Right ventricle myocardium superior (tissue), 1 donor: ENCODE measurements at regions not wholly inside any gene's neighbourhood (a gene's known extent, or its start where the extent isn't known, plus 50 kb on each side); places are given as distances from the start of the nearest gene placed in this dataset.

Experiments used
- ATAC-seq: fragments of 200-7000 bp; cut with Tn5 transposase; one replicate; pipeline ENCODE4 v1.9.1; 2020; ENCODE audit warnings: mild to moderate bottlenecking; ENCODE audit not compliant: poor library complexity
- DNase-seq: peaks from one replicate; pipeline ENCODE4 v3.0.0-alpha.2; 2020
- intact Hi-C: fragments of 100-400 bp; cut with DNase I; formaldehyde crosslinking; loops from one replicate; pipeline ENCODE4 v1.11.2; 2022
- donor health status: DM: no; HTN: yes; CAD: no; lungs with severe emphysema.

DNA sequence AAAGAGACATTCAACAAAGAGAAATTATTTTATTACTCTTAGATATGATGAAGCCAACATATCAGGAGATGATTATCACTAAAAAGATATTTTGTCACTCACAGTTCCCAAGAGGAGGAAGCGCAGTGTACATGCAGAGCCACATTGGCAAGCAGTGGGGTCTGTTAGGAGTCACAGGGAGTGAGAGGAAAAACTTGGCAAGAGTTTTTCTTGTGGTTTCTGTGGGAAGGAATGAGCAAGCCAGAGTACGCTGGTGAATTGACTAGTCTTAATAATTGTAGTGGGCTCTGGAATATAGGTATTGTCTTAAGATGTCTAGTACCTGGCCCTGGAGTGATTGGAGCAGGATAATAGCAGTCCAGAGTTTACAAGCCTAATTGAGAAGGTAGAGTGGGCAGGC lies 1095.2 kb downstream of the GRIK2 start:
- no peak for DNase-seq
- intact Hi-C loops = no loop called here
- ATAC-seq = no peak

DNA sequence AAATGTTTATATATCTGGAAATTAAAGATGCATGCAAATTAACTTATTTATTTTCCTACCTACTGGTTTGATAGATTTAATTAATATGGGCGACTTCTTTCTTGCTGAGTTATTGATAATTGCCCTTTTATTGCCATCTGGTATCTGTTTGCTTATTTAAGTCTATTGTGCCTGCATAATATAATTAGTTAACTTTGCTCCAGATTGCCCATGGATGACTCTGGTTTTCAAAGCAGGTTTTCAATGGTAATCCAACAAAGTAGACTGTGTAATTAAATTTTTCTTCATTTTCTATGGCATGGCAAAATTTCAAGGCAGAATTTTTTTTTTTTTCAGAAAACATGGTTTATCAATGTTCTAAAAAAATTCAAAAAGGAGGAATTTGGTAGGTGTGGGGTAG lies 1092.0 kb downstream of the GRIK2 start:
- intact Hi-C loops = no loop called here
- no peak for DNase-seq
- ATAC-seq = no peak

- DNase-seq (no peak), ATAC-seq (no peak)
- intact Hi-C loops = no loop called here
These were observed 1080.7 kb downstream of the GRIK2 start for GRCh38 chr6:102474041-102474807.

- no peak for ATAC-seq
- intact Hi-C loops = no loop called here
- no peak for DNase-seq
These were observed 1065.5 kb downstream of the GRIK2 start for GRCh38 chr6:102458990-102459389.

GRCh38 chr6:102438171-102438570 lies 1044.7 kb downstream of the GRIK2 start:
- DNase-seq (no peak), ATAC-seq (no peak)
- intact Hi-C loops = no loop called here

- intact Hi-C loops = no loop called here
- no peak for ATAC-seq
- DNase-seq = no peak
These were observed 1024.0 kb downstream of the GRIK2 start for GRCh38 chr6:102417368-102417998.

GRCh38 chr6:102415891-102416290 lies 1022.4 kb downstream of the GRIK2 start:
- DNase-seq (no peak), ATAC-seq (no peak)
- intact Hi-C loops = no loop called here

GRCh38 chr6:102411796-102412195 lies 1018.3 kb downstream of the GRIK2 start:
- intact Hi-C loops = no loop called here
- DNase-seq = no peak
- ATAC-seq = no peak

DNA sequence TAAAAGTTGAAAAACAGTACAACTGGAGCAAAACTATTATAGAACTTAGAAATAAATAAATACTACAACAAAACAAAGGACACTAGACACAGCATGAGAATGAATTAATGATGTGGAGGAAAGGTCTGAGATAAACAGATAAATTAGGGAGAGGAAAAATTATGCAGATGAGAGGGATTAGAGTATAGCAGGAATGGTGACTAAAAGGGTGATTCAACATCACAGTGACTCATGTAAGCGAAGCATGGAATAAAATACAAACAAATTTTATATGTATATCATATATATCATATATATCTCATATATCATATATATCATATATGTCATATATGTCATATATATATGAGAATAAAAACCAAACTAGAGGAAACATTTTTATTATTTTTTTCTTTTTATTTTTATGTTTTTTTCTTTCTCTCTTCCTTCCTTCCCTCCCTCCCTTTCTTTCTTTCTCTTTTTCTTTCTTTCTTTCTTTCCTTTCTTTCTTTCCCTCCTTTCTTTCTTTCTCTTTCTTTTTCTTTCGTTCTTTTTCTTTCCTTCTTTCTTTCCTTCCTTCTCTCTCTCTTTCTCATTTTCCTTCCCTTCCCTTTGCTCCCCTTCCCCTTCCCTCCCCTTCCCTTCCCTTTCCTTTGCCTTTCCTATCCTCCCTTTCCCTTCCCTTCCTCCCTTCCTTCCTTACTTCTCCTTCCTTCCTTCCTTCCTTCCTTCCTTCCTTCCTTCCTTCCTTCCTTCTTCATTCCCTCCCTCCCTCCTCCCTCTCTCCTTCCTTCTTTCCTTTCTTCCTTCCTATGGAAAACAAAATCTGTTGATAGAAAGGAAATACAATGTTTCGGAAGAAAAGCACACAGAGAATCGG lies 1014.6 kb downstream of the GRIK2 start:
- intact Hi-C loops = no loop called here

GRCh38 chr6:102405860-102406259 lies 1012.4 kb downstream of the GRIK2 start:
- ATAC-seq = no peak
- no peak for DNase-seq
- intact Hi-C loops = no loop called here

More for the DNA sequence above, 1014.6 kb downstream of the GRIK2 start:
- no peak for DNase-seq
- no peak for ATAC-seq

- ATAC-seq = no peak
- DNase-seq = no peak
These were observed 1009.3 kb downstream of the GRIK2 start for GRCh38 chr6:102402635-102403329.

DNA sequence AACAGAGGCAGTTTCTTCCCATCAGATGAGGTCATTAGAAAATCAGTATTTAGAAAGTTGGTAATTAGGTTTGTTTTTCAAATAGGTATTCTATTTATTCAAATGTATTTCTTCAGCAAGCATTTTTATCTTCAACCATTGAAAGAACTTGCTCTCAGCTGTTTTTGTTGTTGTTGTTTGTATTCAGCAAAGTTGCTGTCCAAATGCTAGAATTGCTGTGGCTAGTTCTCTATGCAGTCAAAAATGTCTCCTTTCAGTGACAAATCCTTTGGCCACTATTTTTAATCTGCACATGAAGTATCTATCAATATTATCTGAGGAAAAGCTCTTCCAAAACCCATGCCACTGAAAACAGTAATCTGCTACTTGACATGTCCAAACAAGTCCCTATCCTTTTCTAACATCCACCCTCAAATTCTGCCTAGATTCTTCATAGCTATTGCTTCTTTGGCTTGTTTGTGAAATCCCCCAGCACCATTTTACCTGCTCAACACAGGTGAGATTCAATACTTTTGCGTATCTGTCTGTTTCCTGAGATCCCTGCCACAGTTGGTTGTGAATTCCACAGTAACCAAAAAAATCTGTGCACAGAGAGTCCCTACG lies 1005.4 kb downstream of the GRIK2 start:
- ATAC-seq (no peak), DNase-seq (no peak)
- intact Hi-C loops = no loop called here

More at GRCh38 chr6:102402635-102403329, 1009.3 kb downstream of the GRIK2 start:
- intact Hi-C loops = no loop called here

- DNase-seq (no peak), ATAC-seq (no peak)
- intact Hi-C loops = no loop called here
These were observed 997.0 kb downstream of the GRIK2 start for GRCh38 chr6:102390541-102390940.

- ATAC-seq (no peak), DNase-seq (no peak)
- intact Hi-C loops = no loop called here
These were observed 996.5 kb downstream of the GRIK2 start for GRCh38 chr6:102389994-102390393.

DNA sequence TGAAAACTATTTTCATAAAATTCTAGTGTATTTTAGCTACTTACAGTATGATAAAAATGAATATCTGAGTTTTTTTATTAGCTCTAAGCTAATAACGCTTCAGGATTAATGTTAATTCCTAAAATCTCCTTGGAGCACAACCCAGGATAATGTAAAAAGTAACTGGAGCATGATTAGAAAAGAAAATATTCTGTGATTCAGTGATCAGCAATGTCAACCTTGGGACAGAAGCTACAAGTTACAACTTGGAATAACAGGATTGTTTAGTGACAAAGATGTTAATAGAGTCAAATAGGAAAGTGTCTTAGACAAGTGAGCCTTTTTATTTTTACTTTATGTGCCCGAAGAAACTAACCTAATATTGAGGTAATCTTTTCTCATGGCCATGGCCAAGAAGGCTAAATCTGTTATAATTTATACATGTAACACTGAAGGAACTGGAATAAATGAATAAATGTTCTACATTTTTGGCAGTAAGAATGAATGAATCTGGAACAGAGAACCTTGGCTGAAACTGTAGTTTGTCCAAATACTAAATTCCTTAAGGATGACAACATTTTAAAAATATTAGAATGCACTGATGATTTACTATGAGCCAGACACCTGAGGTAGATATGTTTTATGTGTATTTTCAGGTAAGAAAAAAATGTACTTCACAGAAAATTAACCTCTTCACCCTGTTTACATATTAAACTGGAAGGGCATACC lies 994.0 kb downstream of the GRIK2 start:
- no peak for ATAC-seq
- no peak for DNase-seq
- intact Hi-C loops = no loop called here

GRCh38 chr6:102381203-102381602 lies 987.7 kb downstream of the GRIK2 start:
- intact Hi-C loops = no loop called here
- no peak for ATAC-seq

GRCh38 chr6:102356170-102356569 lies 962.7 kb downstream of the GRIK2 start:
- no peak for DNase-seq
- intact Hi-C loops = no loop called here
- no peak for ATAC-seq

More at GRCh38 chr6:102381203-102381602, 987.7 kb downstream of the GRIK2 start:
- no peak for DNase-seq

- no peak for ATAC-seq
These were observed 962.1 kb downstream of the GRIK2 start for GRCh38 chr6:102355578-102355977.

More at GRCh38 chr6:102355578-102355977, 962.1 kb downstream of the GRIK2 start:
- no peak for DNase-seq
- intact Hi-C loops = no loop called here
